Left lung (tissue), 4 donors: ENCODE measurements at regions not wholly inside any gene's neighbourhood (a gene's known extent, or its start where the extent isn't known, plus 50 kb on each side); places are given as distances from the start of the nearest gene placed in this dataset.

Experiments
- ATAC-seq: fragments of 200-7000 bp; cut with Tn5 transposase; one replicate; pipeline ENCODE4 v1.9.1; 2020; ENCODE audit warnings: moderate library complexity
- DNase-seq, 4 donors: peaks; one replicate each; pipeline ENCODE4 v3.0.0-alpha.2; 2013 to 2020
- H3K27ac ChIP-seq, 2 donors: fragments of 200-600 bp; sonication (generic) in 1 of 2; one replicate each; pipeline versions ENCODE4 v1.5.0 to v1.8.0; 2020 to 2021
- H3K27me3 ChIP-seq, 2 donors: fragments of 200-600 bp; sonication (generic) in 1 of 2; one replicate each; pipeline versions ENCODE4 v1.5.0 to v1.8.0; 2020 to 2021
- H3K36me3 ChIP-seq, 2 donors: fragments of 200-600 bp; sonication (generic) in 1 of 2; one replicate each; pipeline versions ENCODE4 v1.5.0 to v1.8.0; 2020 to 2021
- H3K4me1 ChIP-seq, 2 donors: fragments of 200-600 bp; one replicate each; pipeline ENCODE4 v1.8.0; 2021
- H3K4me3 ChIP-seq, 2 donors: fragments of 200-600 bp; sonication (generic) in 1 of 2; one replicate each; pipeline versions ENCODE4 v1.5.0 to v1.8.0; 2020 to 2021; ENCODE audit warnings: mild to moderate bottlenecking in 1 of 2
- H3K9me3 ChIP-seq, 2 donors: fragments of 200-600 bp; sonication (generic) in 1 of 2; one replicate each; pipeline versions ENCODE4 v1.5.0 to v1.8.0; 2020 to 2021
- CTCF ChIP-seq, 2 donors: fragments of 200-600 bp; sonication (generic) in 1 of 2; IDR thresholded peaks; one replicate each; pipeline versions ENCODE4 v1.5.0 to v1.8.0; 2021; ENCODE audit warnings: antibody characterized with exemption in 2 of 2
- intact Hi-C, 2 donors: fragments of 100-400 bp; cut with DNase I; formaldehyde crosslinking; loops; one replicate each; pipeline versions ENCODE4 v1.11.2 to v1.14.2; 2022
- donor health status: DM: no; HTN: yes; CAD: no.
- donor health status: DM: no; HTN: no; CAD: no.

- DNase-seq (no peak), ATAC-seq (no peak)
- Histone ChIP-seq H3K9me3 (no peaks in the 10 kb centered on the region), H3K4me1 (no peaks in the 10 kb centered on the region), H3K27ac (no peak overlapping the region), H3K36me3 (no peaks in the 10 kb centered on the region), H3K4me3 (no peak overlapping the region), H3K27me3 (no peaks in the 10 kb centered on the region)
- intact Hi-C loops, result no loop called here
- TF ChIP-seq CTCF (IDR thresholded peaks at IDR 0.05), result no peak
These were observed 134.2 kb upstream of the NSMCE3 start for GRCh38 chr15:29403772-29404171.

- intact Hi-C loops, result no loop called here
- Histone ChIP-seq H3K4me3 (no peak overlapping the region), H3K36me3 (no peaks in the 10 kb centered on the region), H3K27me3 (no peaks in the 10 kb centered on the region), H3K27ac (no peak overlapping the region), H3K4me1 (no peaks in the 10 kb centered on the region), H3K9me3 (no peaks in the 10 kb centered on the region)
- no peak for TF ChIP-seq CTCF (IDR thresholded peaks at IDR 0.05)
- ATAC-seq (no peak), DNase-seq (no peak)
These were observed 132.0 kb upstream of the NSMCE3 start for GRCh38 chr15:29401644-29402043.

- TF ChIP-seq CTCF (IDR thresholded peaks at IDR 0.05), result no peak
- no peaks in the 10 kb centered on the region for H3K9me3 ChIP-seq
- H3K4me3 ChIP-seq, result no peak overlapping the region
- no peaks in the 10 kb centered on the region for H3K36me3 ChIP-seq
- no peak overlapping the region for H3K27ac ChIP-seq
- intact Hi-C loops, result no loop called here
- no peaks in the 10 kb centered on the region for H3K4me1 ChIP-seq
- DNase-seq (no peak), ATAC-seq (no peak)
- H3K27me3 ChIP-seq, result no peaks in the 10 kb centered on the region
These were observed 131.1 kb upstream of the NSMCE3 start for GRCh38 chr15:29400701-29401100.

- H3K4me3 ChIP-seq, result no peak overlapping the region
- no peaks in the 10 kb centered on the region for H3K36me3 ChIP-seq
- H3K27ac ChIP-seq, result no peak overlapping the region
- H3K27me3 ChIP-seq, result no peaks in the 10 kb centered on the region
- no peaks in the 10 kb centered on the region for H3K4me1 ChIP-seq
- no peak for TF ChIP-seq CTCF (IDR thresholded peaks at IDR 0.05)
- ATAC-seq (no peak), DNase-seq (no peak)
- H3K9me3 ChIP-seq, result no peaks in the 10 kb centered on the region
- intact Hi-C loops, result no loop called here
These were observed 129.3 kb upstream of the NSMCE3 start for GRCh38 chr15:29398907-29399306.

GRCh38 chr15:29396176-29396811 lies 126.7 kb upstream of the NSMCE3 start:
- no peaks in the 10 kb centered on the region for H3K4me1 ChIP-seq
- no peak for TF ChIP-seq CTCF (IDR thresholded peaks at IDR 0.05)
- ATAC-seq, result no peak
- intact Hi-C loops, result no loop called here
- no peaks in the 10 kb centered on the region for H3K27me3 ChIP-seq
- no peak overlapping the region for H3K27ac ChIP-seq
- no peaks in the 10 kb centered on the region for H3K36me3 ChIP-seq
- DNase-seq, result no peak
- H3K4me3 ChIP-seq, result no peak overlapping the region
- no peaks in the 10 kb centered on the region for H3K9me3 ChIP-seq
